Vagina (tissue), 2 donors: ENCODE measurements at regions not wholly inside any gene's neighbourhood (a gene's known extent, or its start where the extent isn't known, plus 50 kb on each side); places are given as distances from the start of the nearest gene placed in this dataset.

ENCODE experiments used
- POLR2AphosphoS5 ChIP-seq, 2 donors: sonication (generic); formaldehyde crosslinking; IDR thresholded peaks; one replicate each; pipeline ENCODE4 v1.9.0; 2017; ENCODE audit warnings: antibody characterized with exemption in 2 of 2, mild to moderate bottlenecking in 2 of 2, low read depth in 1 of 2; ENCODE audit not compliant: insufficient read depth in 1 of 2
- TF ChIP-seq, protein P1 (sequence below), 3 experiments: fragments of 450-650 bp in 2 of 3; fragments of 200-600 bp in 1 of 3; sonication (generic) in 1 of 3; IDR thresholded peaks; one replicate each; pipeline ENCODE4 v1.5.1; 2017 to 2019; ENCODE audit warnings: antibody characterized with exemption in 3 of 3, mild to moderate bottlenecking in 2 of 3, moderate library complexity in 2 of 3

DNA sequence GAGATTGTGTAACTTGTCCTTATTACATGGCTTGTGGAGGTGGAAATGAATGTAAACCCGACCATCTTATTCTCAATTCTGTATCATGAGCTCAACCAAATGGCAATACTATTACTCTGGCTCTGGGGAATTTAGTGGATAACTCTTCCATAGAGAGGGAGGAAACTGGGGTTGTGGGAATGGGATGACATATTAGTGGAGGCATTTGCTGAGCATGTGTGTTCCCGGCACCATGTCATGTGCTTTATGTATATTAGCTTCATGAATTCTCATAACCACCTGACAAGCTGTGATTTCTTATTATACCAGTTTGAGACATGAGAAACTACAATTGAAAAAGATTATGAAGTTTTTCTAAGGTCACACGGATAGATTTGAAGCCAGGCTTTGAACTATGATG is 112.8 kb upstream of the TMEFF2 start:
- TF ChIP-seq, protein P1, sequence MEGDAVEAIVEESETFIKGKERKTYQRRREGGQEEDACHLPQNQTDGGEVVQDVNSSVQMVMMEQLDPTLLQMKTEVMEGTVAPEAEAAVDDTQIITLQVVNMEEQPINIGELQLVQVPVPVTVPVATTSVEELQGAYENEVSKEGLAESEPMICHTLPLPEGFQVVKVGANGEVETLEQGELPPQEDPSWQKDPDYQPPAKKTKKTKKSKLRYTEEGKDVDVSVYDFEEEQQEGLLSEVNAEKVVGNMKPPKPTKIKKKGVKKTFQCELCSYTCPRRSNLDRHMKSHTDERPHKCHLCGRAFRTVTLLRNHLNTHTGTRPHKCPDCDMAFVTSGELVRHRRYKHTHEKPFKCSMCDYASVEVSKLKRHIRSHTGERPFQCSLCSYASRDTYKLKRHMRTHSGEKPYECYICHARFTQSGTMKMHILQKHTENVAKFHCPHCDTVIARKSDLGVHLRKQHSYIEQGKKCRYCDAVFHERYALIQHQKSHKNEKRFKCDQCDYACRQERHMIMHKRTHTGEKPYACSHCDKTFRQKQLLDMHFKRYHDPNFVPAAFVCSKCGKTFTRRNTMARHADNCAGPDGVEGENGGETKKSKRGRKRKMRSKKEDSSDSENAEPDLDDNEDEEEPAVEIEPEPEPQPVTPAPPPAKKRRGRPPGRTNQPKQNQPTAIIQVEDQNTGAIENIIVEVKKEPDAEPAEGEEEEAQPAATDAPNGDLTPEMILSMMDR (IDR thresholded peaks at IDR 0.05) = no peak
- TF ChIP-seq POLR2AphosphoS5 (IDR thresholded peaks at IDR 0.05; ENCODE audit: insufficient read depth in 1 of 2, low read depth in 1 of 2) = no peak
